ENCODE measurements at regions not wholly inside any gene's neighbourhood (a gene's known extent, or its start where the extent isn't known, plus 50 kb on each side); places are given as distances from the start of the nearest gene placed in this dataset.
"Not testable (repeated sequence)": the region's sequence is repeated elsewhere in the genome, so short reads cannot be mapped to it uniquely, and the experiment has no call there.

DNA sequence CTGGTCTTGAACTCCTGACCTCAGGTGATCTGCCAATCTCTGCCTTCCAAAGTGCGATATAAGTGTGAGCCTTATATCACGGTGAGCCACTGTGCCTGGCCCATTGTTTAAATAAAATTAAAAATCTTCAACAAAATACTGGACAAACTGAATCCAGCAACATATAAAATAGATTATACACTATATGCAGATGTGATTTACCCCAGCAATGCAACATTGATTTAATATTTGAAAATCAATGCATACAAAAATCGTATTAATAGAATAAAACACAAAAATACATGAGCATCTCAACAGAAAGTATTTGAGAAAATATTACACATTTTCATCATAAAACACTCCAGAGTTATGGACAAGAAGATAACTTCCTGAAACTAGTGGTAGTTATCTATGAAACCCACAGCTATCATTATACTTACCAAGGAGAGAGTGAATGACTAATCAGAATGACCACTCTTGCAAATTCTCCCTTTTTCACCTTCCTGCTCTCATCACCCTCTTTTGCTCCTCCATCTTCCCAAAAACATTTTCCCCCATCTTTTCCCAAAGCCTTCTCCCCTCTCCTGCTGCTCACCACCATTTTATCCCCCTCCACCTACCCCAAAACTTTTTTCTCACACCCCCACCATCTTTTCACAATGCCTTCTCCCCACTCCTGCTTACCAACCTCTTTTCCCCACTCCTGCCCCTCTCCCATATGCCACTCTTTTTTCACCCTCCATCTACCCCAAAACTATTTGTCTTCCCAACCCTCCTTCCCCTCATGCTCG is 122.1 kb upstream of the VPREB1 start:
- DNase-seq: no peak
- peaks cover 0 to 17% (median 0%) of the 10 kb centered on the region in 5 experiments for H3K27me3 ChIP-seq (replicated peaks in 2 of 5; ENCODE audit: control insufficient read depth in 4 of 5, insufficient read depth in 5 of 5, low read length in 4 of 5)
- H3K36me3 ChIP-seq (ENCODE audit: control insufficient read depth in 4 of 4, insufficient read depth in 4 of 4, low read length in 3 of 4): no peaks in the 10 kb centered on the region
- ChIA-PET POLR2A (no interaction called here), CTCF (no interaction called here)
- no peak overlapping the region for H3K4me3 ChIP-seq (ENCODE audit: control insufficient read depth in 1 of 7, extremely low read depth in 1 of 7, insufficient read depth in 4 of 7, low read depth in 2 of 7, low read length in 6 of 7)
- H3K9me3 ChIP-seq (ENCODE audit: control extremely low read depth in 1 of 5, control insufficient read depth in 4 of 5, insufficient read depth in 2 of 5, low read depth in 1 of 5, low read length in 4 of 5): no peaks in the 10 kb centered on the region
- 92% methylated on average over 3 of the region's 4 CpGs for WGBS (ENCODE audit: insufficient coverage)
- H3K4me1 ChIP-seq (ENCODE audit: control extremely low read depth in 1 of 4, control insufficient read depth in 4 of 4, insufficient read depth in 4 of 4, low read length in 3 of 4): no peaks in the 10 kb centered on the region
- H3K27ac ChIP-seq (ENCODE audit: insufficient read depth in 1 of 2, low read depth in 1 of 2, low read length in 2 of 2, poor library complexity in 1 of 2, severe bottlenecking in 2 of 2): no peak overlapping the region

DNA sequence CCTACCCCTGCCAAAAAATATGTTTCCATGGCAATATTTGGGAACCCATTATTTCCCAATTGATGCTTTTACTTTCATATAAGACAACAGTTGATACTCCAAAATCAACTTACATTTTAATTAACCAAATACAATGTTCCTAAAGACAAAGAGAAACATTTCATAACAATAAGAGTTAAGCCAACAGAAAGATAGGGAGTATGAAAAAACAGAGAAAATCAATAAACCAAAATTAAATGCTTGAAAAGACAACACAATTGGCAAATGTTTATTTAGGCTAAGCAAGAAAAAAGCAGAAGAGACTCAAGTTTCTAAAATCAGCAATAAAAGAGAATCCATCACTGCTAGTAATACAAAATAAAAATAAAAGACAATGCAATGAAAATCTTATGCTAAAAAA is 123.1 kb upstream of the VPREB1 start:
- H3K9me3 ChIP-seq (ENCODE audit: control extremely low read depth in 1 of 5, control insufficient read depth in 4 of 5, insufficient read depth in 2 of 5, low read depth in 1 of 5, low read length in 4 of 5): no peaks in the 10 kb centered on the region
- no peak overlapping the region for H3K27ac ChIP-seq (ENCODE audit: insufficient read depth in 1 of 2, low read depth in 1 of 2, low read length in 2 of 2, poor library complexity in 1 of 2, severe bottlenecking in 2 of 2)
- H3K4me1 ChIP-seq (ENCODE audit: control extremely low read depth in 1 of 4, control insufficient read depth in 4 of 4, insufficient read depth in 4 of 4, low read length in 3 of 4): peaks cover 0 to 5% (median 0%) of the 10 kb centered on the region in 4 experiments
- no peaks in the 10 kb centered on the region for H3K36me3 ChIP-seq (ENCODE audit: control insufficient read depth in 4 of 4, insufficient read depth in 4 of 4, low read length in 3 of 4)
- H3K27me3 ChIP-seq (replicated peaks in 2 of 5; ENCODE audit: control insufficient read depth in 4 of 5, insufficient read depth in 5 of 5, low read length in 4 of 5): peaks cover 0 to 17% (median 0%) of the 10 kb centered on the region in 5 experiments
- ChIA-PET CTCF (no interaction called here), POLR2A (no interaction called here)
- no peak overlapping the region for H3K4me3 ChIP-seq (ENCODE audit: control insufficient read depth in 1 of 7, extremely low read depth in 1 of 7, insufficient read depth in 4 of 7, low read depth in 2 of 7, low read length in 6 of 7)
- no peak for DNase-seq

DNA sequence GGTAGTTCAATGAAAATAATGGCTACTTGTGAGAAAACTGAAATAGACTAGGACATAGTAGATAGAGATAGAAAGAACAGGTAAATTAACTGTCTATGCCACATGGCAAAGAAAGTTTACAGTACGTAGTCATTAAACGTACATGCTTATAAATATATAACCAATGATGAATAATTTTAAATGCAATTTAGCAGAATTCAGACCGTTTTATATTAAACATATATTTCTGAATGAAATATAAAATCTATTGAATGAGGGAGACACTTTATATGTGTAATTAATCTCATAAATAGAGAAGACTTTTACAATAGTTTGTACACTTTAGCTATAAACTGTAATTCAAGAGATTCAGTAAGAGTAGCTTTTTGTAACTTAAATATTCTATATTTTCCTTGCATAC is 124.4 kb upstream of the VPREB1 start:
- Histone ChIP-seq H3K9me3 (ENCODE audit: control extremely low read depth in 1 of 5, control insufficient read depth in 4 of 5, insufficient read depth in 2 of 5, low read depth in 1 of 5, low read length in 4 of 5) (no peaks in the 10 kb centered on the region), H3K27ac (ENCODE audit: insufficient read depth in 1 of 2, low read depth in 1 of 2, low read length in 2 of 2, poor library complexity in 1 of 2, severe bottlenecking in 2 of 2) (no peak overlapping the region), H3K4me1 (ENCODE audit: control extremely low read depth in 1 of 4, control insufficient read depth in 4 of 4, insufficient read depth in 4 of 4, low read length in 3 of 4) (peaks cover 0 to 5% (median 0%) of the 10 kb centered on the region in 4 experiments), H3K36me3 (ENCODE audit: control insufficient read depth in 4 of 4, insufficient read depth in 4 of 4, low read length in 3 of 4) (no peaks in the 10 kb centered on the region), H3K4me3 (ENCODE audit: control insufficient read depth in 1 of 7, extremely low read depth in 1 of 7, insufficient read depth in 4 of 7, low read depth in 2 of 7, low read length in 6 of 7) (no peak overlapping the region), H3K27me3 (replicated peaks in 2 of 5; ENCODE audit: control insufficient read depth in 4 of 5, insufficient read depth in 5 of 5, low read length in 4 of 5) (peaks cover 0 to 17% (median 0%) of the 10 kb centered on the region in 5 experiments)
- WGBS (ENCODE audit: insufficient coverage): no CpG with 5 or more reads among the region's 3 CpGs
- DNase-seq: no peak
- ChIA-PET CTCF (interaction anchor here (0.7 kb wide), 1 partner anchor 9 kb away, joined by 4 read pairs; no protein-coding TSS in a partner anchor), POLR2A (no interaction called here)

DNA sequence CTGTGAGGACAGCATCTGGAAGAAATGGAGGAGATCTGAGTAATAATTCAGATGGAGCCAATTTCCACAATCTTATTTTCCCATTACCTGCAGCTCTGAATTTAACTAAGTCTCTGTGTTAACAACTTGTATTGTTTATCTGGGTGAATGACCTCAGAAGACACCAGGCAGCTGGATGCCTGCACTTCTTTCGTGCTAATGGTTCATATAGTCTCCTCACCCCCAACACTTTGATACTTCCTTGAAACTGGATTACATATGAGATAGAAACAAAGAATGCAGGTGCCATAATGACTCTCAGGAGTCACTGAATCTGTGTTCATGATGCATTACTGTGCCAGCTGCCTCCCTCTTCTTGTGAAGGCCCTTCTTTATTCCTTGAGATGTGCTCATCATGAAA is 125.6 kb upstream of the VPREB1 start:
- POLR2A ChIA-PET: no interaction called here
- CTCF ChIA-PET: interaction anchor here (1.3 kb wide), 1 partner anchor 46 kb away, joined by 3 read pairs; no protein-coding TSS in a partner anchor
- peaks cover 0 to 16% (median 0%) of the 10 kb centered on the region in 5 experiments for H3K27me3 ChIP-seq (replicated peaks in 2 of 5; ENCODE audit: control insufficient read depth in 4 of 5, insufficient read depth in 5 of 5, low read length in 4 of 5)
- no peak for DNase-seq
- H3K9me3 ChIP-seq (ENCODE audit: control extremely low read depth in 1 of 5, control insufficient read depth in 4 of 5, insufficient read depth in 2 of 5, low read depth in 1 of 5, low read length in 4 of 5): no peaks in the 10 kb centered on the region
- H3K36me3 ChIP-seq (ENCODE audit: control insufficient read depth in 4 of 4, insufficient read depth in 4 of 4, low read length in 3 of 4): no peaks in the 10 kb centered on the region
- no CpG with 5 or more reads among the region's 1 CpG for WGBS (ENCODE audit: insufficient coverage)
- peaks cover 0 to 5% (median 0%) of the 10 kb centered on the region in 4 experiments for H3K4me1 ChIP-seq (ENCODE audit: control extremely low read depth in 1 of 4, control insufficient read depth in 4 of 4, insufficient read depth in 4 of 4, low read length in 3 of 4)
- no peak overlapping the region for H3K4me3 ChIP-seq (ENCODE audit: control insufficient read depth in 1 of 7, extremely low read depth in 1 of 7, insufficient read depth in 4 of 7, low read depth in 2 of 7, low read length in 6 of 7)
- H3K27ac ChIP-seq (ENCODE audit: insufficient read depth in 1 of 2, low read depth in 1 of 2, low read length in 2 of 2, poor library complexity in 1 of 2, severe bottlenecking in 2 of 2): no peak overlapping the region

DNA sequence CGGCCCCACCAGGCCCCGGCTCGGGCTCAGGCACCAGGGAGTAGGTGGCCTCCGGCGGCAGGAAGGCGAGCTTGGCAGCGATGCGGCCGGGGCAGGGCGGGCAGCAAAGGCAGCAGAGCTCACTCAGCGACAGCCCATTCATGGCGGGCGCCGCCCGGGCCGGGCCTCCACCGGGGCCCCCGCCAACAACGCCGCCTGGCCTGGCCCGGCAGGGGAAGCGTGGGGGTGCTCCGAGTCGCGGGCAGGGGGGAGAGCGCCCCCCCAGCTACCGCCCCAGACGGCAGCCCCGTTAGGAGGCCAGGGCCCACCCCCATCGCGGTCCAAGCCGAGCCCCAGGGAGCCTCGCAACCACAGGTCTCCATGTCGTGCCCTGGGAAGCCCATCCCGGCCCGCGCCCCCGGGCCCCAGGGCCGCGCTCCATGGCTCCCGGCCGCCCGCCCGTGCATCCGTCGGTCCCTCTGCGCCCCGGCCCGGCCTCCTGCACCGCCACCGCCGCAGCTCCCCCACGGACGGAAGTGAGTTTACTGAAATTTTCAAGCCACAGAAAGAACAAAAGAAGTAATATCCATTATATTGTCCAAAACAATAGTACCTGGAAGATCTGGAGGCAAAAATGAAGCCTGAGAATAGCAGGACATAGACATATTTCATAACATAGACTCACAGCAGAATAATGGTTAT is 126.6 kb upstream of the VPREB1 start:
- CTCF ChIA-PET: interaction anchor here (1.3 kb wide), 1 partner anchor 47 kb away, joined by 3 read pairs; no protein-coding TSS in a partner anchor
- peak overlapping the region; percentile 25 to 49 for H3K27ac ChIP-seq (ENCODE audit: insufficient read depth in 1 of 2, low read depth in 1 of 2, low read length in 2 of 2, poor library complexity in 1 of 2, severe bottlenecking in 2 of 2)
- POLR2A ChIA-PET; H3K9me3 ChIP-seq (ENCODE audit: control extremely low read depth in 1 of 5, control insufficient read depth in 4 of 5, insufficient read depth in 2 of 5, low read depth in 1 of 5, low read length in 4 of 5); H3K36me3 ChIP-seq (ENCODE audit: control insufficient read depth in 4 of 4, insufficient read depth in 4 of 4, low read length in 3 of 4); H3K4me1 ChIP-seq (ENCODE audit: control extremely low read depth in 1 of 4, control insufficient read depth in 4 of 4, insufficient read depth in 4 of 4, low read length in 3 of 4): not testable (repeated sequence)
- WGBS (ENCODE audit: insufficient coverage): 33% methylated on average over 14 of the region's 54 CpGs
- H3K4me3 ChIP-seq (ENCODE audit: control insufficient read depth in 1 of 7, extremely low read depth in 1 of 7, insufficient read depth in 4 of 7, low read depth in 2 of 7, low read length in 6 of 7): peak overlapping the region in 6 of 7 experiments; percentile 31 to 65 (median 42)
- DNase-seq: peak; percentile 16 to 63 (median 40)
- H3K27me3 ChIP-seq (replicated peaks in 2 of 5; ENCODE audit: control insufficient read depth in 4 of 5, insufficient read depth in 5 of 5, low read length in 4 of 5): peaks cover 0 to 15% (median 0%) of the 10 kb centered on the region in 5 experiments

DNA sequence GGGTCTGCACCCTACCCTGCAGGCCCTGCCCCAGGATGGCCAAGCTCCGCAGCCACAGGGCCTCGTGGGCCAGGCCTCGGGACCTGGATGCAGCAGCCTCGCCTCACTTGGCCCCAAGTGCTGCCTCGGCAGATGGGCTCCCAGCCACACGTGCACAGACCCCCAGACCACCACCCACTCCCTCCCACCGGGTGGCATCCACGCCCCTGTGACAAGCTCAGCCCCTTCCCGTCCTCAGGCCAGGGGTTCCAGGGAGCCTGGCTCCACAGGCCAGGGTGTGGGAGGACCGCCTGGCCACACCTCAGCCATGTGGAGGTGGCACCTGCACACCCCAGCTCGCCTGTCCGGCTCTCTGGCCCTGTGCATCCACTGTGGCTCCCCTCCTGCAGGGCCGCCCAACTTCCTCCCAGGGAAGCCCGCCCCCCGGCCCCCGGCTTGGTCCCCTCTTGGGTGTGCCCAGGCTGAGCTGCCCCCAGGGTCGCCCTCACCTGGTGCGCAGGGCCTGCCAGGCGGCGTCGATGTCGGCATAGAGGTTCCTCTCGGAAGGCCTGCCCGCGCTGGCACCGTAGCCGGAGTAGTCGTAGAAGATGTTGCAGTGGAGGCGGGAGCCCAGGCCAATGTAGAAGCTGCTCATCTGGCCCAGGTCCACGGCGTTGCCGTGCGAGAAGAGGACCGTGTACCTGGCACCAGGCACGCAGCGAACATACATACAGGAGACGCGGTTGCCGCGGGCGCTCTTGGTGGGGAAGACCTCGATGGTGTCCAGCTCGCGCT is 127.4 kb upstream of the VPREB1 start:
- H3K9me3 ChIP-seq (ENCODE audit: control extremely low read depth in 1 of 5, control insufficient read depth in 4 of 5, insufficient read depth in 2 of 5, low read depth in 1 of 5, low read length in 4 of 5); CTCF ChIA-PET; H3K4me1 ChIP-seq (ENCODE audit: control extremely low read depth in 1 of 4, control insufficient read depth in 4 of 4, insufficient read depth in 4 of 4, low read length in 3 of 4); DNase-seq; POLR2A ChIA-PET; H3K36me3 ChIP-seq (ENCODE audit: control insufficient read depth in 4 of 4, insufficient read depth in 4 of 4, low read length in 3 of 4); H3K27ac ChIP-seq (ENCODE audit: insufficient read depth in 1 of 2, low read depth in 1 of 2, low read length in 2 of 2, poor library complexity in 1 of 2, severe bottlenecking in 2 of 2): not testable (repeated sequence)
- WGBS (ENCODE audit: insufficient coverage): 84% methylated on average over 12 of the region's 44 CpGs
- Histone ChIP-seq H3K4me3 (ENCODE audit: control insufficient read depth in 1 of 7, extremely low read depth in 1 of 7, insufficient read depth in 4 of 7, low read depth in 2 of 7, low read length in 6 of 7) (peak overlapping the region in 2 of 7 experiments; percentile 64 to 65), H3K27me3 (replicated peaks in 2 of 5; ENCODE audit: control insufficient read depth in 4 of 5, insufficient read depth in 5 of 5, low read length in 4 of 5) (peaks cover 0 to 15% (median 0%) of the 10 kb centered on the region in 5 experiments)

Measured in common myeloid progenitor, CD34-positive (primary cell).